Erythroblast (primary cell): ENCODE measurements at regions not wholly inside any gene's neighbourhood (a gene's known extent, or its start where the extent isn't known, plus 50 kb on each side); places are given as distances from the start of the nearest gene placed in this dataset.

Experiments used
- DNase-seq, 2 experiments: peaks; one replicate each; lab custom pipeline; 2025; lab: John Stamatoyannopoulos, UW
- GATA1 ChIP-seq: IDR thresholded peaks from 2 replicates; pipeline ENCODE4 v1.6.1; 2011; ENCODE audit warnings: low read depth, mild to moderate bottlenecking, control low read depth, low read length, moderate library complexity
- POLR2A ChIP-seq: IDR thresholded peaks from 2 replicates; pipeline ENCODE4 v1.6.1; 2011; ENCODE audit warnings: mild to moderate bottlenecking, low read length

GRCh38 chr9:23254404-23255184, 571.4 kb downstream of the ELAVL2 start:
- TF ChIP-seq GATA1: no peak
- no peak for TF ChIP-seq POLR2A
- no peak for DNase-seq

DNA sequence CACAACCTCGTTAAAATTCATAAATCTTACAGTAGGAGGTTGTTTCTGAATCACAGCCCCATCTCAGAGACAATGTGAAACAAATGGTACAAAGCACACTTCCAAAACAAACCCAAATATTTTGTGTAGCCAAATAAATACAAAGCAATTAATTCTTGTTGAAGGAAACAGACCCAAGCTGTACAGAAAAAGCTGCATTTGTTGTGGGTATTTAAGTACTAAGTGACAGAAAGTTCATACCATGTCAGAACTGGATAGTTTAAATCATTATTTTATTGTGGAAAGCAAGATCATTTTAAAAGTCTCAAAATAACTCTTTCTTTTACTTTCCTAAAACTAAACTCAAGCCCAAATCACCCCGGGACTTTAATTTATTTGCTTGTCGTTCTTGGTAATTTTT, 570.7 kb downstream of the ELAVL2 start:
- TF ChIP-seq GATA1 (no peak), POLR2A (no peak)
- no peak for DNase-seq

GRCh38 chr9:23258569-23258968, 567.5 kb downstream of the ELAVL2 start:
- DNase-seq: no peak
- TF ChIP-seq POLR2A: no peak
- no peak for TF ChIP-seq GATA1

DNA sequence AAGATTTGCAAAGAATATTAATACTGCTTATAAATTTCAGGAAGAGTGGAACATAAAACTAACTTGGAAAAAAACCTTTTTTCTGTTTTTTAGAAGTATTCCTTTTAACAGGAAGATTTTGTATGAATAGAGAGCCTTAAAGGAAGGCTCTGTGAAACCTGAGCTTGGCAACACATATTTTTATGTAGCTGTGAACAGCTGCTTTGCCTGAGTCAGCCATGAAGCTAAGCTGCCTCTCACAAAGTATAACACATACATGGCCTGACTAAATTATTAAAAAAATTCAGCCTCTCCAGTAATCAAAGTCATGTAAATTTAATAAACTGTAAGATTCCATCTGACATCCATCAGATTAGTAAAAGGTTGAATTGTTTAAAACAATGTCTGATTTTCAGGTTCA, 547.5 kb downstream of the ELAVL2 start:
- TF ChIP-seq POLR2A (no peak), GATA1 (no peak)

GRCh38 chr9:23287390-23287789, 538.6 kb downstream of the ELAVL2 start:
- TF ChIP-seq GATA1 (no peak), POLR2A (no peak)
- no peak for DNase-seq

More for the DNA sequence above, 547.5 kb downstream of the ELAVL2 start:
- no peak for DNase-seq

- no peak for TF ChIP-seq POLR2A
- TF ChIP-seq GATA1: no peak
- no peak for DNase-seq
These were observed 537.5 kb downstream of the ELAVL2 start for GRCh38 chr9:23288545-23288944.

- DNase-seq: no peak
- TF ChIP-seq POLR2A (no peak), GATA1 (no peak)
These were observed 535.1 kb downstream of the ELAVL2 start for GRCh38 chr9:23290973-23291372.

DNA sequence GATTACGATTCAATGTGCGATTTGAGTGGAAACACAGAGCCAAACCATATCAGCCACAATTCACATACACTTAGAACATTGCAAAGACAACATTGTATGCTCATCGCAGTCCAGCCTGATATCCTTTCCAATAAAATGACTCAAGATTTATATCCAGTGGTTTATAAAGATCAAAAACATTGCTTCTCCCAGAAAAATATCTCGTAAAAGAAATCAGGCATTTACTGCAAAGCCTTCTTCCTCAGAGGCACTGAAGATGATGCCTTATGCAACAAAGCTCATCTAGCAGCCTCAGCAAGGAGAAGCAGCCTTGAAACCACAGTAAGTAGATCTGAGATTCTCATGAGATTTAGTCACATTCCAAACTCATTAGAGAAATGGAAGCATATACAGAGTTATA, 523.8 kb downstream of the ELAVL2 start:
- TF ChIP-seq POLR2A (no peak), GATA1 (no peak)
- no peak for DNase-seq

GRCh38 chr9:23306731-23307130, 519.3 kb downstream of the ELAVL2 start:
- no peak for DNase-seq
- no peak for TF ChIP-seq GATA1
- TF ChIP-seq POLR2A: no peak

- no peak for DNase-seq
- no peak for TF ChIP-seq GATA1
- TF ChIP-seq POLR2A: no peak
These were observed 518.1 kb downstream of the ELAVL2 start for GRCh38 chr9:23307731-23308513.

- no peak for DNase-seq
- TF ChIP-seq POLR2A (no peak), GATA1 (no peak)
These were observed 516.2 kb downstream of the ELAVL2 start for GRCh38 chr9:23309800-23310199.

DNA sequence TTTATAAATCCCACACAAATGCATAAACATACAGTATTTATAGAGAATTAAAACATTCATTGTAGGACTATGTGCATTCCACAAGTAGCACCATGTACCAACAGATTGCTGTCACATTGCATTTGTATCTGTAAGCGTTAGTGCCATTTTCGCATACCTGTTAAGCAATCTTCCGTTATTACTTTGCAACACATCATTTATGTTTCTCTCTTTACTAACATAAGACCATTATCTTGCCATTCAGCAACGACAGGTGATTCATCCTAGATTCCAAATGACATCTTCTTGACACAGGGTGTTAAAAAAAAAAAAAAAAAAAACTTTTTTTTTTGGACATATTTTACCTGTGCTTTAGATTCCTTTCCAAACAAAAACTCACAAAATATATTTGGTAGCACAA, 511.8 kb downstream of the ELAVL2 start:
- DNase-seq: no peak
- TF ChIP-seq POLR2A (no peak), GATA1 (no peak)

DNA sequence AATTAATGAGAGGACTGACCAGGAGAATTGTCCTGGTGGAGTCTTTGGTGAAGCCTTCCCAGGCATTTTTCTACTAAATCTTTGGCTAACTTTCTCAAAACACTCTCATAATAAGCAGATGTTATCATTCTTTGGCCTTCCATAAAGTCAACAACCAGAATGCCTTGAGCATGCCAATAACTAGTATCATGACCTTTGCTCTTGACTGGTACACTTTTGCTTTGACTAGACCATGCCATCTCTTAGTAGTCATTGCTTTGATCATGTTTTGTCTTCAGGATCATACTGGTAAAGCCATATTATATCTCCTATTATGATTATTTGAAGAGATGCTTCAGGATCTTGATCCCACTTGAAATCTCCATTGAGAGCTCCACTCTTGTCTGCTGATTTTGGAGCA, 506.9 kb downstream of the ELAVL2 start:
- DNase-seq: no peak
- TF ChIP-seq GATA1 (no peak), POLR2A (no peak)

- no peak for DNase-seq
- TF ChIP-seq GATA1: no peak
- TF ChIP-seq POLR2A: no peak
These were observed 505.0 kb downstream of the ELAVL2 start for GRCh38 chr9:23321049-23321448.
